ENCODE measurements at regions not wholly inside any gene's neighbourhood (a gene's known extent, or its start where the extent isn't known, plus 50 kb on each side); places are given as distances from the start of the nearest gene placed in this dataset.

- TF ChIP-seq GABPA (IDR thresholded peaks at IDR 0.05; ENCODE audit: low read depth) (no peak), SPI1 (IDR thresholded peaks at IDR 0.05; ENCODE audit: borderline replicate concordance, low read depth) (no peak), CTCF (IDR thresholded peaks at IDR 0.05; ENCODE audit: insufficient read depth, low read length) (peak; percentile 84), REST (IDR thresholded peaks at IDR 0.05; ENCODE audit: insufficient replicate concordance, low read depth) (no peak), POLR2AphosphoS5 (IDR thresholded peaks at IDR 0.05; ENCODE audit: low read depth) (no peak)
- Histone ChIP-seq H3K27ac (replicated peaks) (no peak overlapping the region), H3K27me3 (ENCODE audit: insufficient read depth, poor library complexity, severe bottlenecking) (peaks cover 9% of the 10 kb centered on the region), H3K4me3 (replicated peaks; ENCODE audit: insufficient read depth, low read length) (peak overlapping the region; percentile 13)
- peak in 1 of 2 experiments; percentile 71 for DNase-seq (ENCODE audit: low read depth in 1 of 2, low spot score in 1 of 2)
These were observed 138.0 kb downstream of the ASCL4 start for GRCh38 chr12:107912421-107913004.

- no peak for TF ChIP-seq REST (IDR thresholded peaks at IDR 0.05; ENCODE audit: insufficient replicate concordance, low read depth)
- no peak for TF ChIP-seq CTCF (IDR thresholded peaks at IDR 0.05; ENCODE audit: insufficient read depth, low read length)
- no peak for TF ChIP-seq GABPA (IDR thresholded peaks at IDR 0.05; ENCODE audit: low read depth)
- no peak for TF ChIP-seq SPI1 (IDR thresholded peaks at IDR 0.05; ENCODE audit: borderline replicate concordance, low read depth)
- TF ChIP-seq POLR2AphosphoS5 (IDR thresholded peaks at IDR 0.05; ENCODE audit: low read depth): no peak
- H3K27me3 ChIP-seq (ENCODE audit: insufficient read depth, poor library complexity, severe bottlenecking): peaks cover 9% of the 10 kb centered on the region
- H3K4me3 ChIP-seq (replicated peaks; ENCODE audit: insufficient read depth, low read length): no peak overlapping the region
- DNase-seq (ENCODE audit: low read depth in 1 of 2, low spot score in 1 of 2): no peak
- H3K27ac ChIP-seq (replicated peaks): no peak overlapping the region
These were observed 140.0 kb downstream of the ASCL4 start for GRCh38 chr12:107914460-107914977.

- peak in 1 of 2 experiments; percentile 5 for DNase-seq (ENCODE audit: low read depth in 1 of 2, low spot score in 1 of 2)
These were observed 143.7 kb downstream of the ASCL4 start for GRCh38 chr12:107917912-107918800.

More at GRCh38 chr12:107917912-107918800, 143.7 kb downstream of the ASCL4 start:
- Histone ChIP-seq H3K4me3 (replicated peaks; ENCODE audit: insufficient read depth, low read length) (no peak overlapping the region), H3K27me3 (ENCODE audit: insufficient read depth, poor library complexity, severe bottlenecking) (peaks cover 11% of the 10 kb centered on the region), H3K27ac (replicated peaks) (no peak overlapping the region)
- TF ChIP-seq CTCF (IDR thresholded peaks at IDR 0.05; ENCODE audit: insufficient read depth, low read length) (peak; percentile 51), REST (IDR thresholded peaks at IDR 0.05; ENCODE audit: insufficient replicate concordance, low read depth) (no peak), POLR2AphosphoS5 (IDR thresholded peaks at IDR 0.05; ENCODE audit: low read depth) (no peak)
